Neural progenitor cell (in vitro differentiated cells): ENCODE measurements at regions not wholly inside any gene's neighbourhood (a gene's known extent, or its start where the extent isn't known, plus 50 kb on each side); places are given as distances from the start of the nearest gene placed in this dataset.

Source experiments
- EZH2 ChIP-seq: fragments of 200-600 bp; sonication (generic); IDR thresholded peaks from 2 replicates; pipeline ENCODE4 v1.6.1; 2017; ENCODE audit warnings: antibody characterized with exemption, mild to moderate bottlenecking, moderate library complexity
- EZH2phosphoT487 ChIP-seq: fragments of 200-600 bp; sonication (generic); IDR thresholded peaks from 2 replicates; pipeline ENCODE4 v1.6.1; 2017; ENCODE audit warnings: antibody characterized with exemption
- TF ChIP-seq, protein P1 (sequence below): fragments of 200-600 bp; sonication (generic); IDR thresholded peaks from 2 replicates; pipeline ENCODE4 v1.5.1; 2017; ENCODE audit warnings: antibody characterized with exemption, mild to moderate bottlenecking

GRCh38 chr11:38131535-38131934, 1533.5 kb upstream of the RAG2 start:
- TF ChIP-seq, protein P1, sequence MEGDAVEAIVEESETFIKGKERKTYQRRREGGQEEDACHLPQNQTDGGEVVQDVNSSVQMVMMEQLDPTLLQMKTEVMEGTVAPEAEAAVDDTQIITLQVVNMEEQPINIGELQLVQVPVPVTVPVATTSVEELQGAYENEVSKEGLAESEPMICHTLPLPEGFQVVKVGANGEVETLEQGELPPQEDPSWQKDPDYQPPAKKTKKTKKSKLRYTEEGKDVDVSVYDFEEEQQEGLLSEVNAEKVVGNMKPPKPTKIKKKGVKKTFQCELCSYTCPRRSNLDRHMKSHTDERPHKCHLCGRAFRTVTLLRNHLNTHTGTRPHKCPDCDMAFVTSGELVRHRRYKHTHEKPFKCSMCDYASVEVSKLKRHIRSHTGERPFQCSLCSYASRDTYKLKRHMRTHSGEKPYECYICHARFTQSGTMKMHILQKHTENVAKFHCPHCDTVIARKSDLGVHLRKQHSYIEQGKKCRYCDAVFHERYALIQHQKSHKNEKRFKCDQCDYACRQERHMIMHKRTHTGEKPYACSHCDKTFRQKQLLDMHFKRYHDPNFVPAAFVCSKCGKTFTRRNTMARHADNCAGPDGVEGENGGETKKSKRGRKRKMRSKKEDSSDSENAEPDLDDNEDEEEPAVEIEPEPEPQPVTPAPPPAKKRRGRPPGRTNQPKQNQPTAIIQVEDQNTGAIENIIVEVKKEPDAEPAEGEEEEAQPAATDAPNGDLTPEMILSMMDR, result no peak
- no peak for TF ChIP-seq EZH2
- TF ChIP-seq EZH2phosphoT487, result no peak
